ENCODE measurements at regions not wholly inside any gene's neighbourhood (a gene's known extent, or its start where the extent isn't known, plus 50 kb on each side); places are given as distances from the start of the nearest gene placed in this dataset.

- TF ChIP-seq EZH2 (IDR thresholded peaks at IDR 0.05; ENCODE audit: insufficient read depth, poor library complexity, severe bottlenecking) (no peak), EZH2phosphoT487 (IDR thresholded peaks at IDR 0.05; ENCODE audit: insufficient read depth, low read depth) (no peak)
These were observed 583.8 kb upstream of the ARID1B start for GRCh38 chr6:156193381-156193780.

Data from GM23248 (cell line).